ENCODE measurements at regions not wholly inside any gene's neighbourhood (a gene's known extent, or its start where the extent isn't known, plus 50 kb on each side); places are given as distances from the start of the nearest gene placed in this dataset.

DNA sequence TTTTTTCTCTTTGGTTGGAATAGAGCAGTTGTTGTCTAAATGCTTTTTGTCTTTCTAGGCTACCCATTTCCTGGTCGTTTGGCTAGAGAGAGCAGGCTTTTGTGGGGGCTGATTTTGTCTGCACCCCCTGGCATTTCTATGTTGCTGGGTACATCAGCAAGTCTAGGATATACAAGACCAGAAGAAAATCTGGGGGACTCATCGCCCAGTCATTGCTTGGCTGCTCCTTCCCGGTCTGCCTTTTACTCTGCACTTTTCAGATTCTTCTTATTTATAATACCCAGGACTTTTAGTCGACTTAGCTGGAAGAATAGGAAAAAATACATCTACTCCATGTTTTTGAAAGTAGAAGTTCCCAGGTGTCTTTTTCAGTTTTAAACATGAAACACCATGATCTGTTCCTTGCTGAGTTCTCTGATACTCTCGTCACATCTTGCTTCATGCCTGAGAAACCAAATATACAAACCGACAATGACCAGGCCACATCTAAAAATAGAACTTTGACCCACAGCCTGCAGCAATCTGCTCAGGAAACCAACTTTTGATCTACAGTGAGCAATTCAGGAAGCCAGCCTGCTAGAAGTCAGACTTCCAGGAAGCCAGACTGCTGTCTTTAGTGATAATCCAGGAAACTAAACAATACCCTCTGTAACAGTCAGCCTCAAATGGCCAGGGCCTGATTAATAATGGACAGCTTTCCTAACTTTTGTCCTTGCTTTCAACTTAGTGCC is 163.8 kb upstream of the MEX3C start:
- TF ChIP-seq, protein P1, sequence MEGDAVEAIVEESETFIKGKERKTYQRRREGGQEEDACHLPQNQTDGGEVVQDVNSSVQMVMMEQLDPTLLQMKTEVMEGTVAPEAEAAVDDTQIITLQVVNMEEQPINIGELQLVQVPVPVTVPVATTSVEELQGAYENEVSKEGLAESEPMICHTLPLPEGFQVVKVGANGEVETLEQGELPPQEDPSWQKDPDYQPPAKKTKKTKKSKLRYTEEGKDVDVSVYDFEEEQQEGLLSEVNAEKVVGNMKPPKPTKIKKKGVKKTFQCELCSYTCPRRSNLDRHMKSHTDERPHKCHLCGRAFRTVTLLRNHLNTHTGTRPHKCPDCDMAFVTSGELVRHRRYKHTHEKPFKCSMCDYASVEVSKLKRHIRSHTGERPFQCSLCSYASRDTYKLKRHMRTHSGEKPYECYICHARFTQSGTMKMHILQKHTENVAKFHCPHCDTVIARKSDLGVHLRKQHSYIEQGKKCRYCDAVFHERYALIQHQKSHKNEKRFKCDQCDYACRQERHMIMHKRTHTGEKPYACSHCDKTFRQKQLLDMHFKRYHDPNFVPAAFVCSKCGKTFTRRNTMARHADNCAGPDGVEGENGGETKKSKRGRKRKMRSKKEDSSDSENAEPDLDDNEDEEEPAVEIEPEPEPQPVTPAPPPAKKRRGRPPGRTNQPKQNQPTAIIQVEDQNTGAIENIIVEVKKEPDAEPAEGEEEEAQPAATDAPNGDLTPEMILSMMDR (conservative IDR thresholded peaks at IDR 0.05), result no peak
- no peak for TF ChIP-seq ZFX (IDR thresholded peaks at IDR 0.05)

All from C4-2B (cell line).